Lower leg skin (tissue), 3 donors: ENCODE measurements at regions not wholly inside any gene's neighbourhood (a gene's known extent, or its start where the extent isn't known, plus 50 kb on each side); places are given as distances from the start of the nearest gene placed in this dataset.

Source experiments
- CTCF ChIP-seq, 3 donors: fragments of 450-650 bp; IDR thresholded peaks; one replicate each; pipeline ENCODE4 v1.5.1; 2016; ENCODE audit warnings: antibody characterized with exemption in 3 of 3, mild to moderate bottlenecking in 3 of 3, moderate library complexity in 2 of 3
- POLR2A ChIP-seq, 2 donors: fragments of 450-650 bp; IDR thresholded peaks; one replicate each; pipeline ENCODE4 v1.6.1; 2016 to 2017; ENCODE audit warnings: antibody characterized with exemption in 2 of 2, mild to moderate bottlenecking in 1 of 2, moderate library complexity in 1 of 2

- TF ChIP-seq CTCF (IDR thresholded peaks at IDR 0.05) (no peak), POLR2A (IDR thresholded peaks at IDR 0.05) (no peak)
Observed at GRCh38 chr10:4535521-4535920, 290.5 kb upstream of the AKR1E2 start.
